PFSK-1 (cell line): ENCODE measurements at regions not wholly inside any gene's neighbourhood (a gene's known extent, or its start where the extent isn't known, plus 50 kb on each side); places are given as distances from the start of the nearest gene placed in this dataset.

Experiments
- FOXP2 ChIP-seq: optimal IDR thresholded peaks from 2 replicates; pipeline ENCODE3; 2011; ENCODE audit warnings: borderline replicate concordance, control low read depth, inconsistent platforms; ENCODE audit not compliant: insufficient read depth; ENCODE audit errors: extremely low read length, extremely low read depth
- POLR2AphosphoS5 ChIP-seq: IDR thresholded peaks from 2 replicates; pipeline ENCODE4 v1.6.1; 2012; ENCODE audit warnings: low read depth, mild to moderate bottlenecking, control low read depth, low read length, moderate library complexity
- REST ChIP-seq, 2 experiments: IDR thresholded peaks; 2 replicates each; pipeline versions ENCODE4 v1.6.1 to v1.8.0; 2011 to 2012; ENCODE audit warnings: low read depth in 2 of 2, low read length in 2 of 2, control low read depth in 1 of 2, inconsistent platforms in 1 of 2, mild to moderate bottlenecking in 1 of 2, moderate library complexity in 1 of 2; ENCODE audit not compliant: insufficient read depth in 1 of 2
- SIN3A ChIP-seq: IDR thresholded peaks from 2 replicates; pipeline ENCODE4 v1.6.1; 2012; ENCODE audit warnings: mild to moderate bottlenecking, low read length, moderate library complexity, borderline replicate concordance; ENCODE audit not compliant: insufficient read depth
- TAF1 ChIP-seq: IDR thresholded peaks from 2 replicates; pipeline ENCODE4 v1.6.1; 2012; ENCODE audit warnings: low read length, control low read depth, borderline replicate concordance; ENCODE audit not compliant: insufficient read depth

DNA sequence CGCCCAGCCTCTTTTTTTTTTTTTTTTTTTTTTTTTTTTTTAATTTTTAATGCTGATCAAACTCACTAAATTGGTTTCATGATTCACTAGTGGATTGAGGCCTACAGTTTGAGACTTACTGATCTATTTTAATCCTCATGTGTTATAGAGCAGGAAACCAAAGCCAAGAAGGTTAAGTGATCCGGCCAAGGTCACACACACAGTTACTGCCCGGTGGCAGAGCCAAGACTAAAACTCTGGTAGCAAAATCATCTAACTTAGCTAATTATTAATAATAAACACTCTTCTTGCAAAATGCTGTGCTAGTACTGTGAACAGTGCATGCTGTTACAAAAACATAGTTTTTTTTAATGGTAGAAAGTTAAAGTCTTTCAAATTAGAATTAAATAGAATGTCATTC lies 188.3 kb upstream of the NFE2L3 start:
- TF ChIP-seq SIN3A (no peak), POLR2AphosphoS5 (no peak), FOXP2 (no peak), TAF1 (no peak), REST (IDR thresholded peaks at IDR 0.05; ENCODE audit: insufficient read depth in 1 of 2, low read depth in 2 of 2, low read length in 2 of 2) (no peak)

GRCh38 chr7:25964483-25964991 lies 187.5 kb upstream of the NFE2L3 start:
- no peak for TF ChIP-seq SIN3A
- TF ChIP-seq FOXP2, result no peak
- TF ChIP-seq TAF1, result no peak
- no peak for TF ChIP-seq REST (IDR thresholded peaks at IDR 0.05; ENCODE audit: insufficient read depth in 1 of 2, low read depth in 2 of 2, low read length in 2 of 2)
- TF ChIP-seq POLR2AphosphoS5, result no peak

- TF ChIP-seq FOXP2 (no peak), TAF1 (no peak), SIN3A (no peak), POLR2AphosphoS5 (no peak), REST (IDR thresholded peaks at IDR 0.05; ENCODE audit: insufficient read depth in 1 of 2, low read depth in 2 of 2, low read length in 2 of 2) (no peak)
Observed at GRCh38 chr7:25965405-25966123, 186.4 kb upstream of the NFE2L3 start.

GRCh38 chr7:25966469-25966868 lies 185.5 kb upstream of the NFE2L3 start:
- TF ChIP-seq TAF1 (no peak), FOXP2 (no peak), REST (IDR thresholded peaks at IDR 0.05; ENCODE audit: insufficient read depth in 1 of 2, low read depth in 2 of 2, low read length in 2 of 2) (no peak), POLR2AphosphoS5 (no peak), SIN3A (no peak)
